A673 (cell line): ENCODE measurements at regions not wholly inside any gene's neighbourhood (a gene's known extent, or its start where the extent isn't known, plus 50 kb on each side); places are given as distances from the start of the nearest gene placed in this dataset.

ENCODE experiments used
- CTCF ChIP-seq: fragments of 300-800, 200-600 bp; sonication (generic); conservative IDR thresholded peaks from 2 replicates; pipeline ENCODE4 v1.5.1; 2017; ENCODE audit warnings: low read depth, mild to moderate bottlenecking, antibody characterized with exemption, low read length, moderate library complexity, mixed read lengths
- EZH2 ChIP-seq: fragments of 200-600 bp; sonication (generic); IDR thresholded peaks from 2 replicates; pipeline ENCODE4 v1.6.1; 2017; ENCODE audit warnings: borderline replicate concordance, low read depth, mild to moderate bottlenecking, mixed read lengths, antibody characterized with exemption, low read length; ENCODE audit not compliant: poor library complexity, severe bottlenecking

DNA sequence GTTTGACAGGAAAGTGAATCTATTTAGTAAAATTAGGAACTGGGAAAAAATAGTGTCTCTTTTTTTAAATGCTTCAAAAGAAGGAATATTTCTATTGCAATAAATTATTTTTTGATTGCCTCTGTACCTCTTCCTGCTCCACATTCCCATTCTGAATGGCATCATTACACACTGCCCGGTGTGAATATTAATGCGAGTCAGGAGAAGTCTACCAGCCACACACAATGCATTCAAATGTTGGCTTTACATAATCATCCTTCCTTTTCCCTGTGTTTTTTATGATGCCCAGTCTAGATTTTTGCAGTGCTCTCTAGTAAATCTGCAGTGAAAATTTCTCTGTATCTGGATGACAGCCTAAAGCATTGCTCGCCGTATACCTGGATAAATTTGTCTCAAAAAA is 118.9 kb downstream of the SAMD5 start:
- TF ChIP-seq CTCF, result no peak
- no peak for TF ChIP-seq EZH2
